GM21367 (cell line): ENCODE measurements at regions not wholly inside any gene's neighbourhood (a gene's known extent, or its start where the extent isn't known, plus 50 kb on each side); places are given as distances from the start of the nearest gene placed in this dataset.
"Not testable (repeated sequence)": the region's sequence is repeated elsewhere in the genome, so short reads cannot be mapped to it uniquely, and the experiment has no call there.

ENCODE experiments used
- ATAC-seq: cut with Tn5 transposase; IDR thresholded peaks from one replicate; pipeline ENCODE4 v1.9.1; 2021; ENCODE audit not compliant: unreplicated experiment

DNA sequence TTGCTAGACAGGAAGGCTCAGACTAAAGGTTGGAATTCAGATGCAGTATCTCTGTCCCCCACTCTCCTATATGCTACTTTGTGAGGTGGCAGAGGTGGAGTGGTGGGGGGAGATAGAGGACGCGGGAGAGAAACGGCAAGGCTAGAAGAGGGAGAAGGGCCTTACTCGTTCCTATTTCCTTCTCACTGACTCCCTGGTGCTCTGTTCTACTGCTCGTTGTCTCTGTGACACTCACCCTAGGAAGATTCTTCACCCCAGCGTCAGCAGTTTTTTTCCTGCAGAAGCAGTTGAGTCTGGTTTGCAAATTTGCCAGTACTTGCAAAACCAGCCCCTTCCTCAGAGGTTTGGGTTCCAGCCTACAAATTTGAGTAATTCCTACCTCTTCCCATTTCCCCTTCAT lies 801.1 kb upstream of the SLC35B3 start:
- no peak for ATAC-seq

GRCh38 chr6:9233686-9234085 lies 798.3 kb upstream of the SLC35B3 start:
- no peak for ATAC-seq

DNA sequence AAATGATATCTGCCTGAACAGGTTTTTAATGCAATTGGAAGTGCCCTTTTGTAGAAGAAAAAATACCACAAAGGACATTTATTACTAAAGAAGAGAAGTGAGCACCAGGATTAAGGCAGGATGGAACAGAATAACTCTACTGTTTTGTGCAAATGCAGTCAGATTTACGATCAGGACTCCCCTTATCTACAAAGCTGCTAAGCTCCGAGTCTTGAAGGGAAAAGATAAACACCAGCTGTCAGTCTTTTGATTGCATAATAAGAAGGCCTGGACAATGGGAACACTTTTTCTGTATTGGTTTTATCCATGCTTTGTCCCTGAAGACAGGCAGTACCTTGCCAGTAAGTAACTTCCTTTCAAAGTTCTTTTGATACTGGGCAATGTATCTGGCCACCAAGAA lies 797.9 kb upstream of the SLC35B3 start:
- no peak for ATAC-seq

GRCh38 chr6:9225441-9225871 lies 790.1 kb upstream of the SLC35B3 start:
- ATAC-seq, result no peak

DNA sequence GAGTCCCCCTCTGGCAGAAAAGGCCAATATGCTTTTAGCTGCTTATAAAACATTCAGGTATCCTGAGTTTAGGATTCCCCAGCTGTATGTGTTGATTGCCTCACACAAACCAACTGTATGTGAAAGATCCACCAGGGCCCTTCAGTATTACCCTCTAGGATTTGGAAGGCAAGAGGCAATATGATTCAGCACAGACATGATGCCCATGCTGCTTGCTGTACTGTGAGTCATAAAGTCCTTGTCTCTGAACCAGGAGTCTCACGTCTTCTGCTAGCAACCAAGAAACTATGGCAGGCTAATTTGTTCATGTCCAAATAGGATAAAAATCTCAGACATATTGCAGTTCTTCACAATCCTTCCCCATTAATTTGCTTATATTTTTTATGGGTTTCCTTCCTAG lies 789.2 kb upstream of the SLC35B3 start:
- ATAC-seq, result no peak

- not testable (repeated sequence) for ATAC-seq
Observed at GRCh38 chr6:9213717-9214116, 778.4 kb upstream of the SLC35B3 start.

GRCh38 chr6:9208966-9209365 lies 773.6 kb upstream of the SLC35B3 start:
- no peak for ATAC-seq

- ATAC-seq, result no peak
Observed at GRCh38 chr6:9205645-9206044, 770.3 kb upstream of the SLC35B3 start.

- no peak for ATAC-seq
Observed at GRCh38 chr6:9204171-9204570, 768.8 kb upstream of the SLC35B3 start.

DNA sequence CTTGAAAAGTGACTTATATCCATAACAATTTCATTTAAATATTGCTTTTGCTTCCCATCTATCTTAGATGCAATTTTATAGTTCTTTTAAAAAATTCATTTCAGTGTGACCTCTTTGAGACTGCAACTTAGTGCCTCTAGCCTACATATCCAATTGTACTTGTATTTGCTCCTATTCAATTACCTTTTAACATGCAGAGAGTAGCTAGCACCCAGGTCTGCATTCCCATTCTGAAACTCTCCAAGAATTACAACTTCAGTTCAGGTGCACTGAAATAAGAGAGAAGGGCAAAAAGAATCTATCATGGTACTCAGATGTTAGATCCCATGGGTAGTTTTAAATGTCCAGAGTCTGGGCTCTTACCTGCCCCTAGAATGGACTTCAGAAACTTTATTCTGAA lies 765.4 kb upstream of the SLC35B3 start:
- ATAC-seq, result no peak

DNA sequence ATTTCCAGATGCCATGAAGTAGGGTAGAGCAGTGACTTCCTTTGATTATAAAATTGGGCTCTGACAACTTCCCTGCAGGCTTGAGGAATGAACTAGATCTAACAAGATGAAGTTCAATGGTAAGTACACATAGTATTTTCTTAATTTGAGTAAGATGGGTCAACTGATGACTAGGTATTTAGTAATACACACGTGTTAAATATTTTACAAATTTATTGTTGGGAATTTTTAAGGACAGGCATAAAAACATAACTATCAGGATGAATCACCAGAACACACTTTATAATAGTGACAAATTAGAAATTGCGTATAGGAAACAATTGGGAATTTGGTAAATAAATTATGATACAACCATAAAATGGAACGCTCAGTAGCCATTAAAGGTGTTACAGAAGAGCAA lies 762.4 kb upstream of the SLC35B3 start:
- no peak for ATAC-seq

- no peak for ATAC-seq
Observed at GRCh38 chr6:9195322-9195721, 760.0 kb upstream of the SLC35B3 start.

DNA sequence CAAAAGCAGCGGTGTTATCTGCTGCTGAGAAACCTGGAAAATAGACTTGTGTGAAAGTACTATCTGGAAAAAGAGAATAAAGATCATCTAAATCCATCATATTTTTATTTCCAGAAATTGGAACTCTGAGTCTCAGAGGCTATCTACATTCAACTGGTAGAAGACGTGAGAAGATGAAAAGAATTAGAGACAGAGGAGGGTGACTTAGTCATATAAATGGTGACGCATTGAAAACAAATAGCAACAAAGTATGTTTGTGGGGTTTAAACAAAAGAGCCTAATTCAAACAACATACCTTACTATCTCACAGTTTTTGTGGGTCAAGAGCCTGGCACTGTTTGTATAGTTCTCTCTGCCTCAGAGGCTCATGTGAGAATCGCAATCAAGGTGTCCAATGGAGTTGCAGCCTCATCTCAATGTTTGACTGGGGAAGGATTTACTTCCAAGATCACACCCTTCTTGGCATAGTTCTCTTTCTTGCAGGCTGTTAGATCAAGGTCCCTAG lies 757.1 kb upstream of the SLC35B3 start:
- no peak for ATAC-seq

GRCh38 chr6:9186148-9186547 lies 750.8 kb upstream of the SLC35B3 start:
- no peak for ATAC-seq

GRCh38 chr6:9178071-9178470 lies 742.7 kb upstream of the SLC35B3 start:
- no peak for ATAC-seq

DNA sequence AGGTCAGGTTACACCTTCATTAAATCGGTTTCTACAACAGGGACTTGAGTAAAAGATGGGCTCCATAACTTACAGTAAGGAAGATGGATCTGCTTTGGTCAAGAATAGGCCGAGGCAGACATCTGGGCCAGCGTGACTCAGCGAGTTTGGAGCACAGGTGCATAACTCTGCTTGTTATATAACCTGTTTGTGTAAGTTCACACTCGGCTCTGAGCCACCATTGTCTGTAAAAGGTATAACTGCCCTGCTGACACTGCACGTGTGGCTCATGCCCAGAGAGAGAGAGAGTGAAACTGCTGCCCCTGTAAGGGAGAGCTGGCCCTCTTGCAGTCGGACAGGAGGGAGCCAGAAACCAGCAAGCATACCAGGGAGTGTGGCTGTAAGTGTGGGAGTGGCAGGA lies 737.9 kb upstream of the SLC35B3 start:
- ATAC-seq, result no peak

DNA sequence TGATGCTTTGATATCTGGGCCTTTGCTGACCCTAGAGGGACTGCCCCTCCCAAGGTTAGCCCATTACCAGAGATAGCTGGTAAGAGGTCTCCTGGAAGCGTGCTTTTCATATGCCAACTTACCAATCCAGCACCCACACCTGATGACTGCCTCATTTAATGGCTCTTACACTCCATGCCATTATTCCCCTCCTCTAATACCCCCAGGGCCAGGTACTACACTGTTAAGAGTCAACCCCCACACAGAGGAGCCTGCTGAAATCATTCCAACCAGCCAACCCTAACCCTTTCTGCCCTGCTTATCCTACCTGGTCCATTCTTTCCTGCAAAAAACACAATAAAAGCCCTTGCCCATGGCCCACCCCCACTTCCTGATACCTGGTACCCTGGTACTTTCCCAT lies 736.8 kb upstream of the SLC35B3 start:
- ATAC-seq, result no peak

- ATAC-seq, result no peak
Observed at GRCh38 chr6:9168669-9169068, 733.3 kb upstream of the SLC35B3 start.

- no peak for ATAC-seq
Observed at GRCh38 chr6:9161731-9162130, 726.4 kb upstream of the SLC35B3 start.

DNA sequence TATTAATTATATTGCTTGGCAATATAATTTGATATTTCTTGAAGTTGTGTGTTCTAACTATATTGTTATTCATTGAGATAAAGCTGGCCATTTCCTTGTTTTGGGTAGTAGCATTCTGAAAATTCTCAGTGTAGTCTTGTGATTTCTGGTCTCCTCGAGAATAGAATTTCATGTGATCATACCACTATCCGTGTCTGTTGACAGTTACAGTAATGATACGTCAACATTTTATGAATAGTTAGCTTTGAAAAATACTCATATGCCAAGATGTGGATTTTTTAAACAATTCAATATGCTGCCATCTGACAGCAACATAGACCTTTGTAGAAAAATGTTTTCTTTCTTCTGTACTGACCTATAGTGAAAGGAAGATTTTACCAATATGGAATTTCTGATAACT lies 723.7 kb upstream of the SLC35B3 start:
- no peak for ATAC-seq

DNA sequence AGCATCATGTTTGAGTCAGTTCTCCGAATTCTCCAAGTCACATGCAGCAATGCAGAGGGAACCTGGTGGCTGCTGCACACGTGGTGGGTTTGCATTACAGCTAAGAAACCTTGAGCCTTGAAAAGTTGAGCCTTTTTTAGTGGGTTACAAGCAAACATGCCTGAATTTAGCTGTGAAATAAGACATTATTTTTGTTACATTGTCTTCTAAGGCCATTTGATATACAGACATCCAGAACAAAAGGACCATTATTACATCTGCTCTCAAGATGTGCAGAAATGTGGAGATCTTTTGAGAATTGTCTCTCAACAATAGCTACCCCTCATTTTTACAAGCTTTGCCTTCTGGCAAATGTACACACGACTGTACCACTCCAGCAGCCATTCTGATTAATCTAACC lies 720.5 kb upstream of the SLC35B3 start:
- no peak for ATAC-seq

DNA sequence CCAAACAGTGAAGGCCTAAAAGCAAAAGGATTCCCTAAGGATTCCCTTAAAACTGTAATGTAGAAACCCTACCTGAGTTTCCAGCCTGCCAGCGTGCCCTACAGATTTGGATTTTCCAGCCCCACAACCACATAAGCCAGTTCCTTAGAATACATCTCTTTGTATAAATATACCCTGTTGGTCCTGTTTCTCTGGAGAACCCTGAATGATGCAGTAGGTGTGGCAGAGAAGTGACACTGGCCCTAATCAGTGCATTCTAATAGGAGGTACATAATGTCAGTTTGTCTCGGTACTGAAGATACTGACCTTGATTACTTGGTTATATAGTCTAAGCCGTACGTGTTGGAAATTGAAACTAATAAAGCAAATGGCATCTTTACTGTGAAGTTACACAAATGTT lies 707.8 kb upstream of the SLC35B3 start:
- ATAC-seq, result no peak

DNA sequence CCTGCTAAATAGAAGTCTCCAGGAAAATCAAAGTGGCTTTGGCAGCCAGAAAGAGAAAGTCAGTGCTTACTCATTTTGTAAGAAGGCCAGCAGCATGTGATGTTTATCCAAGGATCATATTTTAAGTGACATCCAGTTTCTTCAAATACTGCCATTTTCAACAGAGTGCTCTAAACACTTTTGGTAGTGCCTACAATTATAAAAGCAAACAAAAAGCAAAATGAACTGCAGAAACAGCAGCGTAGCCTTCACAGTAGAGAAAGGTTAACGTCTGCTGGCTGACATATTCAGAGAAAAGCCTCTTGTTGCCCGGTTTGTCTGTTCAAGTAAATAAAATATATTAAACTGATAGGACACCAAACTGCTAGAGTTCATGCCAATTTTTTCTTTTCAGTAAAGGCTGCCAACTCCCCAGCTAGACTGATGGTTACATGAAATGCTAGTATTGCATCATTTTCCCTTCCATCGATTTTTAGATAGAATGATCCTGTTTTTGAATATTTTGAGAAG lies 705.7 kb upstream of the SLC35B3 start:
- ATAC-seq, result no peak

- ATAC-seq, result no peak
Observed at GRCh38 chr6:9140172-9140571, 704.8 kb upstream of the SLC35B3 start.
